ENCODE measurements at regions not wholly inside any gene's neighbourhood (a gene's known extent, or its start where the extent isn't known, plus 50 kb on each side); places are given as distances from the start of the nearest gene placed in this dataset.

DNA sequence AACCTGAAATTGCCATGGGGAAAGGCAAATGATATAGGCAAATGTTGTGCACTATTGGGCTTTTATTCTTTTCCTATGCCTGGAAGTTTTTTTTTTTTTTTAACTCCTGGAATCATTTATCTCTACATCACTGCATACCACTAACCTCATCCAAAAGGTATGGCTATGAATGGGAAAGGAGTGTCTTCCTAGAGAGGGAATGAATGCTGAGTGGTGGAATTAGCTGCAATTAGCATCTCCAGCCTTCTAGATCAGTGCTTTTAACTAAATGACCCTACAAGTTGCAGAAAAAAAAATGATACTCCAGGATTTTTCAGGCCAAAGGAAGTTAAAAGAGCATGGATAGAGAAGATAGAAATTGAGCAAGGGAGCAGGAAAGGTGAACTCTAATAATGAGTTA lies 429.8 kb upstream of the PDZRN3 start:
- TF ChIP-seq EP300 (IDR thresholded peaks at IDR 0.05; ENCODE audit: borderline replicate concordance) (no peak), CREB1 (IDR thresholded peaks at IDR 0.05; ENCODE audit: low read depth) (no peak), YY1 (IDR thresholded peaks at IDR 0.05; ENCODE audit: low read depth) (no peak)
- TF ChIP-seq, protein P1, sequence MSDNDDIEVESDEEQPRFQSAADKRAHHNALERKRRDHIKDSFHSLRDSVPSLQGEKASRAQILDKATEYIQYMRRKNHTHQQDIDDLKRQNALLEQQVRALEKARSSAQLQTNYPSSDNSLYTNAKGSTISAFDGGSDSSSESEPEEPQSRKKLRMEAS (IDR thresholded peaks at IDR 0.05) = no peak

All from Ishikawa (cell line).